Activated CD4-positive, alpha-beta T cell treated with anti-CD3 and anti-CD28 coated beads, Interleukin-10, Interleukin-2, amounts not matched to agents 100 ng/mL and 50 ng/mL, durations not matched to agents 16 hours and 8 hours (primary cell): ENCODE measurements at regions not wholly inside any gene's neighbourhood (a gene's known extent, or its start where the extent isn't known, plus 50 kb on each side); places are given as distances from the start of the nearest gene placed in this dataset.
A peak's percentile ranks its signal among the peaks of the same experiment; 100 is the strongest.
"Not testable (repeated sequence)": the region's sequence is repeated elsewhere in the genome, so short reads cannot be mapped to it uniquely, and the experiment has no call there.

Source experiments
- DNase-seq: peaks from one replicate; pipeline ENCODE4 v3.0.0-alpha.2; 2020

DNA sequence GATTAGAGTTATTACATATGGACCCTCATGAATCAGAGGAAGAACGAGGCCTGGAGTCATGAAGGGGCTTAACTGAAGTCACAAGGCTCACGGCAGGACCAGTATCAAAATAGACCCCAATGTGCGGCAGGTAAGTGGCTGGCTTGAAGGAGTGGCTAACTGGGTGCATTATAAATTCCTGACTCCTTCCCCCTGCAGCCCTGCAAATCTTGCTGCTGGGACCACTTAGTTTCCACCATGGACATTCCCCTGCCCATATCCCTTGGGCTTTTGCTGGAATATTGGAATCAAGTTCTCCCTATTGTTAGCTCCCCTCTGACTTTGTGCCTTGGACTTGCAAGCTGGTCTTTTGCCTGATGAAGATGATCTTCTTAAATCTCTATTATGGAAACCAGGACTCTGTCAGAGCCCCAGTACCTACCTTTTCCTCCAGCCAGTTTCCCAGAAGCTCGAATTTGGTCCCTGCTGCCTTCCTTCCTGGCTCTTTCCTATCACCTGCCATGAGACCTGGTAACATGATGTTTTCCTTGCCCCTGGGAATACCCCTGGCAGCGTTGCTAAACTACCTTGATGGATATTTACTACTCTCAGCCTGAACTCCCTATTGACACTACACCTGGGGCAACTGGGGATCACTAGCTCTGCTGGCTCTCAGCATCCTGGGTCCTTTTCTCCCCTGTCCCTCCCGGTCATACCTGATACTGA is 156.0 kb upstream of the JUN start:
- no peak for DNase-seq

DNA sequence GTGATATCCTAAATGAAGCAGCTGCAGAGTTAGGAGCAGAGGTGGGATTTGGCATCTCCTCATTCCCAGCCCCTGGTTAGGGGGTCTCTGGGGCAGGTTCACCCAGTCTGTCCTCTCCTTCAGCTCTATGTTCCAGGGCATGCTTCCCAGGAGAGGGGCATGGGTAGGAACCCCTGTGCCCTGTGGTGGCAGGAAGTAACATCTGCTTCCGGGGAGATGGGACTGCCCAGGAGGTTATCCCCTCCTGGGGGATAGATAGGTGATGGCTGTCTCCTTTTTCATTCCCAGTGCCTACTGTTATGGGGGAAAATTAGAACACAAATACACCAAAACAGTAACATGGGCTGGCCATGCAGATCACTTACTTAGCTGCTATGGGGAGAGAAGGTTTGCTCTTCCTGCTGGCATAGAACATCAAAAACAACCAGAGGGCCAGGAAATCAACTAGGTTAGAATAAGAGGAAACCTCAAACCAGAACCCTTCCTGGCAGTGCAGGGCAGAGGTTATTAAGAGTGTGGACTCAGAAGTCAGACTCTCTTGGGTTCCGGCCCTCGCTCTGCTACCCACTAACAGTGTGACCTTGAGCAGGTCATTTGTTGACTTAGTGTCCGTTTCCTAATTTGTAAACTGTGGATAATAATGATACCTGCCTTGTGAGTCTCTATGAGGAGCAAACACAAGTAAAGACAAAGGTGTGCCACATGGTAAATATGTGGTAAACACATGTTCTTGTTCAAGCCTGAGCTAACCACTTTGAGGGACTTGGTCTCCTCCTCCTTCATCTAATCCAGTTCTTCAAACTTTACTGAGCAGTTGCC is 157.8 kb upstream of the JUN start:
- peak; percentile 44 for DNase-seq

- DNase-seq = no peak
These were observed 158.9 kb upstream of the JUN start for GRCh38 chr1:58942759-58943191.

DNA sequence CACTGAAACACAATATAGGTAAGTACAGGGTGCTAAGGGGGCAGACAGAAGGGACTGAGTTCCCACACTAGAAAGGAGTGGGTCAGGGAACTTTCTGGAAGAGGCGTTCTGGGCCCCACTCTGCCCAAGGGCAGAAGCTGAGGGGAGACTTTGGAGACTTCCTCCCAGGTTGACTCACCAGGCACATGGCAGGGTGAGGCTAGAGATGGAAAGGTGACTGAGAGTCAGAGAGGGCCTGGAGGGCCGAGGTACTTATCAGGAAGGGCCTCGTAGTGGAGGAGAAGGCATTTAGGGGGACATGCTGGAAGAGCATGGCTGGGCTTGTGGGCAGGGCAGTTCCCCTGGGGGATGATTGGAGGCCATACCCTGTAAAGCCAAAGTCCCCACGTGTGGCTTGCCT is 159.9 kb upstream of the JUN start:
- no peak for DNase-seq

DNA sequence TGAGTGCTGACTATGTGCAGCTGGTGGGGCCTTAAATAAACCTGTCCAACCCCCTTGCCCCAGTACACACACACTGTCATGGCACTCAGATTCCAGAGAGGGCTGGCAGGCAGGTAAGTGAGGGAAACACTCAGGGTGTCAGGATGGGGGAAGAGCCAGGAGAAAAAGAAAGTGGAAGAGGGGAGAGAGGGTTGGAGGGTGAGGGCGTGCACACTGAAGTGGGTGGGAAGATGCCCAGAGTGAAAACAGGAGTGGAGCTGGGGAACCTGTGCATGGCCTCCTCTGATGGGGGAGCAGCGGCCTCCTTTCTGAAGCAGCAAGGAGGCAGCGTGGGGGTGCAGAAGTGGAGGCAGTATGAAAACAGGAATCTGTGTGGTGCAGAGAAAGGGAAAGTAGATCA is 160.6 kb upstream of the JUN start:
- no peak for DNase-seq

DNA sequence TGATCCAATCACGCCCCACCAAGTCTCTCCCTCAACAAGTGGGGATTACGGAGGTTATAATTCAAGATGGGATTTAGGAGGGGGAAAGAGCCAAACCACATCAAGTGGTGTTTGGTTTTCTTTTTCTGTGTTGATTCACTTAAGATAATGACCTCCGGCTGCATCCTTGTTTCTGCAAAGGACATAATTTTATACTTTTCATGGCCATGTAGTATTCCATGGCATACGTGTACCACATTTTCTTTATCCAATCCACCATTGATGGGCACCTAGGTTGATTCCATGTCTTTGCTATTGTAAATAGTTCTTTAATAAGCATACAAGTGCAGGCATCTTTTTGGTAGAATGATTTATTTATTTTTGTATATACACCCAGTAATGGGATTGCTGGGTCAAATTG is 162.5 kb upstream of the JUN start:
- no peak for DNase-seq

- no peak for DNase-seq
These were observed 164.8 kb upstream of the JUN start for GRCh38 chr1:58948671-58949070.

- DNase-seq = no peak
These were observed 165.8 kb upstream of the JUN start for GRCh38 chr1:58949551-58950220.

GRCh38 chr1:58950897-58951296 is 167.1 kb upstream of the JUN start:
- no peak for DNase-seq

DNA sequence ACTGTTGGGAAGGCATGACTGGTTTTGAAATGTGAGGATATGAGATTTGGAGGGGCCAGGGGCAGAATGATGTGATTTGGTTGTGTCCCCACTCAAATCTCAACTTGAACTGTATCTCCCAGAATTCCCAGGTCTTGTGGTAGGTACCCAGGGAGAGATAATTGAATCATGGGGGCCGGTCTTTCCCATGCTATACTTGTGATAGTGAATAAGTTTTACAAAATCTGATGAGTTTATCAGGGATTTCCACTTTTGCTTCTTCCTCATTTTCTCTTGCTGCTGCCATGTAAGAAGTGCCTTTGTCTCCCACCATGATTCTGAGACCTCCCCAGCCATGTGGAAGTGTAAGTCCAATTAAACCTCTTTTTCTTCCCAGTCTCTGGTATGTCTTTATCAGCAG is 170.1 kb upstream of the JUN start:
- not testable (repeated sequence) for DNase-seq

- not testable (repeated sequence) for DNase-seq
These were observed 179.4 kb upstream of the JUN start for GRCh38 chr1:58963287-58963686.

DNA sequence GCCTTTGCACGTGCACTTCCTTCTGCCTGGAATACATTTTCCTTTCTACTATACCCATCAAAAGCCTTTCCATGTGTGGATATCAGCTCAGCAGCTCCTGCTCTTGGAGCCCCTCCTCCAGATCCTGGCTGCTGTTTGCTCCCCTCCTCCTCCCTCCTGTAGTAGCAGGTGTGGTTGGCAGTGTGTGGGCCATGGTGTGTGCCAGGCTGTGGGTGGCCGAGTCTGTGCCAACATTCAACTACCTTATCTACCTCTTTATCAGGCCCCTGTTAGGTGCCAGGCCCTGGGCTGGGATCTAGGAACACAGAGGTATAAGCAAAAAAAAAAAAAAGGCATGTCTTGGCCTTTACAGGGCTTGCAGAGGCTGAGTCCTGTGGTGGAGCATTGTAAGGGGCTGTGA is 180.6 kb upstream of the JUN start:
- DNase-seq = no peak

DNA sequence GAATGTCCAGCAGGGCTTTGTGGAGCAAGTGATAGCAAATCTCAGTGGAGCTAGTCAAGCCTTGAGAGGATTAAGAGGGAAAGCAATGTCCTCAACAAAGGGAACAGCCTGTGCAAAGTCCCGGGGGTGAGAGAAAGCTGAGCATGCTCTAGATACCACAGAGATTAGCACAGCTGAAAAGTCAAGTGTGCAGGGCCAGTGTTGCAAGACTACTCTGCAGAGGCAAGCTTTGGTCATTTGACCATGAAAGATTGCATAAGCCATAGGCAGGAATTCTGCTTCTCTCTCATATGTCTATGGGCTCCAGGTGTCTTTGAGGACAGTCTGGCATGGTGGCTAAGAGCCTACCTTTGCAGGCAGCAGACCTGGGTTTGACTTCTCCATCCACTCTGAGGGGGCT is 181.0 kb upstream of the JUN start:
- DNase-seq = no peak

DNA sequence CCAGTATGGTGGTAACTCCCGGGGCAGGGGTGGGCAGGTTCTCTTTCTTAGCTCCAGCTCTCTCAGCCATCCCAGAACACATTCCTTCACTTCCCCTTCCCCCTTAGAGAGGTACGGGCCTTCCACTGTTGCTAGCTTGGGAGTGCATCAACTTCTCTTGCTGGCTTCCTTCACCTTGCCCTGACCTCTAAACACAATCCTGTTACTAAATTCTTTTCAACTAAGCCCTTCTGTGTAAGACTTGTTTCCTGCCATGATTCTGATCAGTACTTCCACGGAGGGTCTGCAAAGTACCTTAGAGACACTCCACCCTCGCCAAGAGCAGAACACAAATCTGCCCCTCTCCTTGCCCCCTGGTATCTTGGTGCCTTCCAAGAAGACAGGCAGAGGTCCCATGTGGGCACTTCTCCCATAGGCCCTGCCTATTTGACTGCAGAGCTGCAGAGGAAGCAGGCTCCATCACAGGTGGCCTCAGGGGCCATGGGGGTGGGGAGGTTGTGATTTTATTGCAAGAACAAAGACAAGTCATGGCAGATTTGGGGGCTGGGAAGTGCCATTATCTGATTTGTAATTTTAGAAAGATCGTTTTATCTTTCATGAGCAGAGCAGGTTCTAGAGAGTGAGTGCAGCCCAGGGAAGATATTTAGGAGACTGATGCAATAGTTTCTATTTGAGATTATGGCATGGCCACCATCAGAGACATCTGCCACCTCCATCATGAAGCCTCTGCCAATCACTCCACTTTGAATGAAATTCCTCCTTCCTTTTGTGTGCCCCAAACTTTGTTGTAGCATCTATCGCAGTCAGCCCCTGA is 182.5 kb upstream of the JUN start:
- DNase-seq = no peak

DNA sequence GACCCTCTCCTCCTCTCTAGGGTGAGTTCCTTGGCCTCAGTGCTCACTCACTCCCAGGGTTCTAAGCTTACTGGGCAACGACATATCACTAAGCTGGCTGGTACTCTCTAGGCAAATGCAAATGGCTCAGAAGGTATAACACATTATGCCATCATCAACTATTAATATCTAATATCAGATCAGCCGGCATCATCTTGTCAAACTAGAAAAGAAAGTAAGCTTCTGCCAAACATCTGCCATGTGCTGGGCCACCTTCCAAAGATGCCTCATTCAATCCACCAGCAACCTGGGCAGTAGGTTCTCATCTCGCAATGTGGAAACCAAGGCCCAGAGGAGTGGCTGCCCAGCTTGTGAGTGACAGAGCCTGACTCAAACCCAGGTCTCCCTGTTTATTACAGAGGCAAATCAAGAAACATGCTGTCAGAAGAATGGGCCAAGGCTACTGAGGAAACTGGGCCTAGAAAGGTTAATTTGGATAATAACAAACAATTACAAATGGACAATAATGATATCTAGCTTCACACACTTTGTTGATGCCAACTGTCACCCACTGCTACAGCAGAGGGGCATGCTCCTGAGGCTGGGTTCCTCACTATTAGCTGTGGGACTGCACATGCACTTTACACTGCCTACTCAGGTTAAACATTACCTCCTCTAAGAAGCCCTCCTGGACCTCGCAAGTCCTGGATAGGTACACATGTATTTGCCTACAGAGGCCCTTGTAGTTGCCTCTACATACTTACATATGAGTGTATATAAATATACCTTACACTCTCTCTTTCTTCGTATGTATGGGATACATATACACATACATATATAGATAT is 183.3 kb upstream of the JUN start:
- DNase-seq = no peak

DNA sequence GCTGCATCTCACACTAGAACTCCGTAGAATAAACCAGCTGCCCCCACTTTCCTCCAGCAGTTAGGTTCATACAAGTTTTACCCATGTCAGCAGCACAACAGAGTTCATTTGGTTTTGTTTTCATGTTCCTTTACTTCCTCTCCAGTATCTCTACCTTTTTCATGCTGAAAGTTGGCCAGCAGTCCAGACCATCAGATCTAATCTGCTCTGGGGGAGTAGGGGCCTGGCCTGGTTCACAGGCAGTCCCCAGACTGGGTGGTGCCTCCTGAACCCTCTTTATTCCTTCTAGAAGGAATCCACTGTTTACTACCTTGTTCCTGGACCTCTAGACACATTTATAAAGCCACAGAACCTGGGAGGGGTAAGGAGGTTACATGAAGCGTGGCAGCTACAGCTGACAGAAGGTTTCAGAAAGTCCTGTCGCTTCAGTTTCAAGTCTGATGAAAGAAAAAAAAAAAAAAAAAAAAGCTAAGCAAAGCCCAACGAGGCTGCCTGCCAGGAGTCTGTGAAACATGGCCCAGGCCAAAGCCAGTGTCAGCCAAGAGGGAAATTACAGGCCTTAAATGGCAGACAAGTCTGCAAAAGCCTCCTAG is 184.6 kb upstream of the JUN start:
- peak; percentile 30 for DNase-seq

DNA sequence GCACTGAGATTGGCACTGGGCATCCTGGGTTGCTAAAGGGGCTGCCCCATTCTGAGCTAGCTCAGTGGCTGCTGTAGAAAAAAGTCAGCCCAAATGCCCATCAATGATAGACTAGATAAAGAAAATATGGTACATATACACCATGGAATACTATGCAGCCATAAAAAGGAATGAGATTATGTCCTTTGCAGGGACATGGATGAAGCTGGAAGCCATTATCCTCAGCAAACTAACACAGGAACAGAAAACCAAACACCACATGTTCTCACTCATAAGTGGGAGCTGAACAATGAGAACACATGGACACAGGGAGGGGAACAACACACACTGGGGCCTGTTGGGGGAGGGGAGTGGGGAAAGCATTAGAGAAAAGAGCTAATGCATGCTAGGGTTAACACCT is 185.3 kb upstream of the JUN start:
- DNase-seq = not testable (repeated sequence)

DNA sequence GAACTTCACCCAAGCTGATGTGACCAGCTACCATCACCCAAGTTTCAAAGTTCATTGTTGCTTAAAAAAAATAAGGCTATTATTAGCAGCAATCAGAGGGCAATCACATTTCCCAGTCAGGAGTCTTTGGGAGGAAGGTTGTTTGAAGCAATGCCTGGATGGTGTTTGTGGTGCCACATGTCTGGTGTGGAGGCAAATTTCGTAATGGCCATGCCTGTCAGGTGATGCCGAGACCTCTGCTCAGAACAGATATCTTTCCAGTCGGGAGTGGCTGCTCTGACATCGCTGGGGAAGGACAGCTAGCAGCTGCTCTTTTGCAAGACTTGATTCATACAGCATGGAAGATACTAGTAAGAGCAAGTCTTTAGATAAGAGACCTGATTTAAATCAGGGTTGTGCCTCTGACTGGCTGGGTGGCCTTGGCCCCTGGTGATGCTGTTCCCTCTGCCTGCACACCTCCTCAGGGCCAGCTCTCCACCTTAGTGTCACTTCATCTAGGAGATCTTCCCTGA is 187.8 kb upstream of the JUN start:
- DNase-seq = no peak

- no peak for DNase-seq
These were observed 192.0 kb upstream of the JUN start for GRCh38 chr1:58975888-58976287.

DNA sequence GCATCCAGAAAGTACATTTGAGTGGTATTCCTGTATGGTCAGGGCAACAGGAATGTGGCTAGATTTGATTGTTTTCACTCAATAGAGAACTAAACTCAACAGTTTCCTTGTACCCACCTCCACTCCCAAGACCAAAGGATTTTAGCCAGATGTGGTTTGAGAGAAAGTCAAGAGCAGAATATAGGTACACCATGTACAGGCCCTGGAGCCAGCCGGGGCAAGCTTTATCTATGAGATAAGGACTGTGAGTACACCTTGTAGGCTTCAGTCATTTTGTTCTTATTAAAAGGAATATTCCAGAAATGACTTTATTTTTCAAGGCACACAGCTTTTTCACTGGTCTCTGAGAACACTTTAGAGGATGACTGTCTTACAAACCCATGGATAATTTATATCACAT is 192.4 kb upstream of the JUN start:
- no peak for DNase-seq

GRCh38 chr1:58977598-58977997 is 193.8 kb upstream of the JUN start:
- no peak for DNase-seq

DNA sequence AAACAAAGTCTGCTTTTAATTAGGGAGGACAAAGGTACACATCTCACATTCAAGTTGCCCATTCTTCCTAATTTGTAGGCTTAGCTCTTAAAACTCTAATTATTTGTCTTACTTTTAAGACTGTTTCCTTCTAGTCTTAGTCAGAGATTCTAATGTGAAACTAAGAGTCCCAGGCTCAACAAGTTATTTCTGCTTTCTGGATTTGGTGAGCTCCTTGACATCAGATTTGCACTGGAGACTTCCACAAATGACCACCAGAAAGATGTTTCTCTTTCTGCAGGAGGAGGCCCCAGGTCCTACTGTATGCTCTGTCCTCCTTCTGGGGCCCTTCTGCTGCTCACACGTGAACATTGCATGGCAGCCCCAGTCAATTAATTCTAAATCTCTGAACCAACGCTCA is 194.2 kb upstream of the JUN start:
- DNase-seq = no peak
